ENCODE measurements at regions not wholly inside any gene's neighbourhood (a gene's known extent, or its start where the extent isn't known, plus 50 kb on each side); places are given as distances from the start of the nearest gene placed in this dataset.

DNA sequence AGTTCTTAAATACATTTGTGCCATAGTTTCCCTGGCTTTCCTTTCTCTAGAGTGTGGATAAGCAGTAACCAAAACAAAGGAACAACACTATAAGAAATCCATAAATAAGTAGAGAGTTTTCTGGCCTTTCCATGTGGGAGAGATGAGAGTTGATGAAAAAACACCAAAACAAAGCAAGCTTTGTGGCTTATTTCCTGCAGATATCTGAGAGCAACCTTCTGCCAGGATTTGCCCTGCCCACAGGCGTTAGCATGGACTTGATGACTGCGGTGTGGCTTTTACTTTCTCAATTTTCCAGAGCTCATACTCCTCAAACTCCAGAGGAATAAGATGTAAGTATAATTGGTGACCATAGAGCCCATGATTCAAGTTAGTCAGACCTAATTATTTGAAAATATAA is 194.9 kb downstream of the RAP2B start:
- no peak for TF ChIP-seq JUN (IDR thresholded peaks at IDR 0.05; ENCODE audit: borderline replicate concordance, insufficient read depth, insufficient read length, low read depth)
- TF ChIP-seq EZH2 (IDR thresholded peaks at IDR 0.05; ENCODE audit: borderline replicate concordance, low read depth, low read length, severe bottlenecking) = no peak
- TF ChIP-seq POLR2A (IDR thresholded peaks at IDR 0.05; ENCODE audit: low read depth, low read length) = no peak
- no peak for TF ChIP-seq POLR2AphosphoS5 (IDR thresholded peaks at IDR 0.05; ENCODE audit: insufficient read depth, low read depth, low read length)
- TF ChIP-seq MAX (IDR thresholded peaks at IDR 0.05; ENCODE audit: insufficient read depth, insufficient read length) = no peak
- TF ChIP-seq MYC (IDR thresholded peaks at IDR 0.05; ENCODE audit: low read depth, low read length) = no peak
- TF ChIP-seq CTCF (IDR thresholded peaks at IDR 0.05; ENCODE audit: extremely low read depth in 1 of 2, insufficient read depth in 1 of 2, low read depth in 1 of 2, low read length in 2 of 2) = no peak
- TF ChIP-seq GATA2 (IDR thresholded peaks at IDR 0.05; ENCODE audit: insufficient read depth, insufficient read length, low read depth, low read length) = no peak
- CTCF ChIA-PET = no interaction called here
- no peaks in the 10 kb centered on the region for H3K4me1 ChIP-seq (ENCODE audit: control insufficient read depth, extremely low read depth, insufficient read depth, low read length)
- H3K9ac ChIP-seq (replicated peaks; ENCODE audit: extremely low read depth, insufficient read depth, low read length) = no peak overlapping the region
- H3K9me3 ChIP-seq (replicated peaks; ENCODE audit: control insufficient read depth, insufficient read depth, low read length) = no peaks in the 10 kb centered on the region
- H3K4me3 ChIP-seq (replicated peaks in 1 of 3; ENCODE audit: insufficient read depth in 1 of 3, low read depth in 1 of 3, low read length in 3 of 3) = no peak overlapping the region
- intact Hi-C loops (cut with micrococcal nuclease) = no loop called here
- H3K27me3 ChIP-seq (ENCODE audit: control insufficient read depth in 2 of 2, insufficient read depth in 2 of 2, low read length in 2 of 2) = no peaks in the 10 kb centered on the region
- BruUV-seq (replicated peaks) = no TSS peak
- H3K79me2 ChIP-seq (ENCODE audit: control insufficient read depth, insufficient read depth, low read length) = no peaks in the 10 kb centered on the region
- no peak overlapping the region for H3K27ac ChIP-seq (ENCODE audit: insufficient read depth, low read depth, low read length)
- H4K20me1 ChIP-seq (replicated peaks; ENCODE audit: control insufficient read depth, extremely low read depth, insufficient read depth, low read length) = no peaks in the 10 kb centered on the region
- dilution Hi-C loops (cut with MboI; ENCODE audit: extremely low pct_ligation_motif_present, low sequenced_read_pairs) = no loop called here
- H3K9me1 ChIP-seq (replicated peaks; ENCODE audit: control insufficient read depth, extremely low read depth, insufficient read depth, low read length) = no peaks in the 10 kb centered on the region
- POLR2A ChIA-PET = no interaction called here
- no peak overlapping the region for H2AFZ ChIP-seq (ENCODE audit: low read depth, low read length)
- DNase-seq (ENCODE audit: low read depth, low spot score) = no peak
- no peaks in the 10 kb centered on the region for H3K36me3 ChIP-seq (ENCODE audit: control insufficient read depth in 2 of 2, extremely low read depth in 1 of 2, insufficient read depth in 2 of 2, low read length in 2 of 2)
- no peak overlapping the region for H3K4me2 ChIP-seq (ENCODE audit: insufficient read depth, low read length)
- FAIRE-seq = no peak
